Sigmoid colon (tissue), 6 donors: ENCODE measurements at regions not wholly inside any gene's neighbourhood (a gene's known extent, or its start where the extent isn't known, plus 50 kb on each side); places are given as distances from the start of the nearest gene placed in this dataset.

ENCODE experiments used
- DNase-seq: peaks from one replicate; pipeline ENCODE4 v3.0.0-alpha.2; 2019
- H3K27ac ChIP-seq, 4 donors: fragments of 200-600 bp; sonication (generic); one replicate each; pipeline ENCODE4 v1.5.1; 2016 to 2019; ENCODE audit warnings: mild to moderate bottlenecking in 1 of 4
- H3K27me3 ChIP-seq, 3 donors: fragments of 200-600 bp; sonication (generic); one replicate each; pipeline ENCODE4 v1.5.1; 2019; ENCODE audit warnings: mild to moderate bottlenecking in 1 of 3
- H3K36me3 ChIP-seq, 4 donors: fragments of 200-600 bp; sonication (generic); one replicate each; pipeline ENCODE4 v1.5.1; 2016 to 2019
- H3K4me1 ChIP-seq, 4 donors: fragments of 200-600 bp; sonication (generic); one replicate each; pipeline ENCODE4 v1.5.1; 2017 to 2019
- H3K4me3 ChIP-seq, 4 donors: fragments of 200-600 bp; sonication (generic); one replicate each; pipeline ENCODE4 v1.5.1; 2017 to 2019; ENCODE audit warnings: mild to moderate bottlenecking in 2 of 4, moderate library complexity in 1 of 4
- H3K9me3 ChIP-seq, 4 donors: fragments of 200-600 bp in 3 of 4; sonication (generic) in 3 of 4; one replicate each; pipeline versions ENCODE4 v1.5.1 to v1.6.1; 2013 to 2019
- EP300 ChIP-seq, 4 donors: sonication (generic); formaldehyde crosslinking; IDR thresholded peaks; one replicate each; pipeline ENCODE4 v1.6.1; 2017; ENCODE audit warnings: antibody characterized with exemption in 4 of 4
- POLR2A ChIP-seq, 2 donors: fragments of 450-650 bp; IDR thresholded peaks; one replicate each; pipeline ENCODE4 v1.6.1; 2016; ENCODE audit warnings: antibody characterized with exemption in 2 of 2, mild to moderate bottlenecking in 2 of 2, moderate library complexity in 2 of 2
- POLR2AphosphoS5 ChIP-seq, 4 donors: sonication (generic); formaldehyde crosslinking; IDR thresholded peaks; one replicate each; pipeline ENCODE4 v1.6.1; 2017; ENCODE audit warnings: antibody characterized with exemption in 4 of 4
- WGBS, 2 donors: extraction: QIAGEN DNeasy Blood & Tissue Kit; methylation state at CpG; one replicate each; pipeline ENCODE4 v1.1.7; 2013; 5-methylcytosine and 5-hydroxymethylcytosine counted together
- intact Hi-C: fragments of 100-400 bp; cut with DNase I; formaldehyde crosslinking; loops from one replicate; pipeline ENCODE4 v1.15.1; 2023
- TF ChIP-seq, protein P1 (sequence below), 4 experiments: fragments of 450-650 bp in 3 of 4; fragments of 200-600 bp in 1 of 4; IDR thresholded peaks; one replicate each; pipeline ENCODE4 v1.5.1; 2016 to 2019; ENCODE audit warnings: antibody characterized with exemption in 4 of 4, mild to moderate bottlenecking in 3 of 4, moderate library complexity in 2 of 4
- donor health status: healthy with polysubstance abuse.
- donor health status: healthy.

DNA sequence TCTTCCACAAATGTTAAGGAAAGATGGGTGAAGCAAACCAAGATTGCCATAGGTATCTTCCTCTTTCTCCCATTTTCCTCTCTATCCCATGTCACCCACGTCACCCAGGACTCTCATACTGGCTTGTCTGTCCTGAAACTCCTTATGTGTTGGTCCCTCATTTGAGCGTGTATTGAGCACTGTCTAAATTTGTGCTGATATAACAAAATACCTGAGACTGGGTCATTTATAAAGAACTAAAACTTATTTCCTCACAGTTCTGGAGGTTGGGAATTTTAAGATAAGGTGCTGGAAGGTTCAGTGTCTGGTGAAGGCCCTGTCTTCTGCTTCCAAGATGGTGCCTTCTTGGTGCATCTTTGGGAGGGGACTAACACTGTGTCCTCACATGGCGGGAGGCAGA, 186.9 kb upstream of the SLC24A5 start:
- Histone ChIP-seq H3K9me3 (no peaks in the 10 kb centered on the region), H3K4me1 (no peaks in the 10 kb centered on the region), H3K27ac (no peak overlapping the region), H3K27me3 (no peaks in the 10 kb centered on the region), H3K4me3 (no peak overlapping the region), H3K36me3 (no peaks in the 10 kb centered on the region)
- intact Hi-C loops: no loop called here
- WGBS, 2 donors: 91 to 94% methylated on average over 3 of the region's 3 CpGs
- TF ChIP-seq POLR2AphosphoS5 (IDR thresholded peaks at IDR 0.05) (no peak), EP300 (IDR thresholded peaks at IDR 0.05) (no peak), POLR2A (IDR thresholded peaks at IDR 0.05) (no peak)
- TF ChIP-seq, protein P1, sequence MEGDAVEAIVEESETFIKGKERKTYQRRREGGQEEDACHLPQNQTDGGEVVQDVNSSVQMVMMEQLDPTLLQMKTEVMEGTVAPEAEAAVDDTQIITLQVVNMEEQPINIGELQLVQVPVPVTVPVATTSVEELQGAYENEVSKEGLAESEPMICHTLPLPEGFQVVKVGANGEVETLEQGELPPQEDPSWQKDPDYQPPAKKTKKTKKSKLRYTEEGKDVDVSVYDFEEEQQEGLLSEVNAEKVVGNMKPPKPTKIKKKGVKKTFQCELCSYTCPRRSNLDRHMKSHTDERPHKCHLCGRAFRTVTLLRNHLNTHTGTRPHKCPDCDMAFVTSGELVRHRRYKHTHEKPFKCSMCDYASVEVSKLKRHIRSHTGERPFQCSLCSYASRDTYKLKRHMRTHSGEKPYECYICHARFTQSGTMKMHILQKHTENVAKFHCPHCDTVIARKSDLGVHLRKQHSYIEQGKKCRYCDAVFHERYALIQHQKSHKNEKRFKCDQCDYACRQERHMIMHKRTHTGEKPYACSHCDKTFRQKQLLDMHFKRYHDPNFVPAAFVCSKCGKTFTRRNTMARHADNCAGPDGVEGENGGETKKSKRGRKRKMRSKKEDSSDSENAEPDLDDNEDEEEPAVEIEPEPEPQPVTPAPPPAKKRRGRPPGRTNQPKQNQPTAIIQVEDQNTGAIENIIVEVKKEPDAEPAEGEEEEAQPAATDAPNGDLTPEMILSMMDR (IDR thresholded peaks at IDR 0.05): no peak
- DNase-seq: no peak

DNA sequence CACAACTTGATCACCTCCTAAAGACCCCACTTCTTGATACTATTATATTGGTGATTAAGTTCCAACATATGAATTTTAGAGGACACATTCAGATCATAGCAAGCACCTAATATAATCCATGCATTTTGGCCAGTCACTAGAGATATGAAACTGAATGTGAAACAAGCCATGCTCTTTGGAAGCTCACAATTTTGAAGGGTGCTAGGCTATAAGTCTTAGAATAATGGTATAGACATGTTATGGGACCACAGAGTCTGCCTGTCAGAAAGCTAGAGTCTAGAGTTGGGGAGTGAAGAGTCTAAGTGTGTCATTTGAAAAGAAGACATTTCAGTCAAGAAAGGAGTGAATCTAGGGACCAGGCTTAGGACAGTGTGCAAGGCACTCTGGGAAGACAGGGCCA, 186.4 kb upstream of the SLC24A5 start:
- no peaks in the 10 kb centered on the region for H3K4me1 ChIP-seq
- H3K36me3 ChIP-seq: no peaks in the 10 kb centered on the region
- H3K27ac ChIP-seq: no peak overlapping the region
- intact Hi-C loops: no loop called here
- H3K4me3 ChIP-seq: no peak overlapping the region
- H3K27me3 ChIP-seq: no peaks in the 10 kb centered on the region
- no peaks in the 10 kb centered on the region for H3K9me3 ChIP-seq
- no peak for DNase-seq
- no peak for TF ChIP-seq EP300 (IDR thresholded peaks at IDR 0.05)
- TF ChIP-seq, protein P1 (IDR thresholded peaks at IDR 0.05): no peak
- no peak for TF ChIP-seq POLR2A (IDR thresholded peaks at IDR 0.05)
- no peak for TF ChIP-seq POLR2AphosphoS5 (IDR thresholded peaks at IDR 0.05)

DNA sequence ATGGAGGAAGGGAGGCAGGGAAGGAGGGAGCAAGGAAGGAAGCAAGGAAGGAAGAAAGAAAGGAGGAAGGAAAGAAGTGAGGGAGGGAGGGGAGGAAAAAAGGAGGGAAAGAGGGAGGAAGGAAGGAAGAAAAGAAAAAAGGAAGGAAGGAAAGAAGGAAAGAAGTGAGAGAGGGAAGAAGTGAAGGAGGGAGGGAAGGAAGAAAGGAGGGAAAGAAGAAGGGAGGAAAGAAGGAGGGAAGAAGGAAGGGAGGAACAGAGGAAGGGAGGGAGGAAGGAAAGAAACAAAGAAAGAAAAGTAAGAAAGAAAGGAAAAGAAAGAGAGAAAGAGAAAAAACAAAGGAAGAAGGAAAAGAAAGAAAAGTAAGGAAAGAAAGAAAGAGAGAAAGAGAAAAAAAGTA, 183.0 kb upstream of the SLC24A5 start:
- intact Hi-C loops: no loop called here
- no peaks in the 10 kb centered on the region for H3K9me3 ChIP-seq
- H3K4me1 ChIP-seq: no peaks in the 10 kb centered on the region
- no peaks in the 10 kb centered on the region for H3K27me3 ChIP-seq
- no peak overlapping the region for H3K27ac ChIP-seq
- no peak for TF ChIP-seq POLR2A (IDR thresholded peaks at IDR 0.05)
- H3K4me3 ChIP-seq: no peak overlapping the region
- no peak for DNase-seq
- H3K36me3 ChIP-seq: no peaks in the 10 kb centered on the region

DNA sequence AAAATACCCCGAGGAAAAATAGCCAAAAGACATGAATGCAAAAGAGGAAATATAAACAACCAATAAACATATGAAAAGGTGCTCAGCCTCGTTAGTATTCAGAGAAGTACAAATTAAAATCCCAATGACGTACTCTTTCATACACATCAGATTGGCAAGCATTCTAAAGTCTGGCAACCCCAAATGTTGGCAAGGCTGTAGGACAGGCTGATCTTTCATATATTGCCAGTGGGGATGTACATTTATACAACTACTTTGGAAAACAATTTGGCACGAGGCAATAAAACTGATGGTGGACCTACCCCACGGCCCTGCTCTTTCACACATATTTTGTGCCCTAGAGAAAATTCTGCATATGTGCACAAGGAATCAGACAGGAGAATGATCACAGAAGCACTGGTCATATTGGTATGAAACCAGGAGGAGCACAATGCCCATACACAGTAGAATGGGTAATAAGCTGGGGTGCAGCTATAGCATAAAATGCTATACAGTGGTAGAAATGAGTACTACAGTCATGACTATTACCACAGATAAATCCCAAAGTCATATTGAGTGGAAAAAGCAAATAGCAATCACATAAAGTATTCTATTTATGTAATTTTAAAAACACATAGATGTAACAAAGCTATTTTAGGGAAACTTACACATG, 176.0 kb upstream of the SLC24A5 start:
- 82 to 83% methylated on average over 5 of the region's 5 CpGs for WGBS, 2 donors

DNA sequence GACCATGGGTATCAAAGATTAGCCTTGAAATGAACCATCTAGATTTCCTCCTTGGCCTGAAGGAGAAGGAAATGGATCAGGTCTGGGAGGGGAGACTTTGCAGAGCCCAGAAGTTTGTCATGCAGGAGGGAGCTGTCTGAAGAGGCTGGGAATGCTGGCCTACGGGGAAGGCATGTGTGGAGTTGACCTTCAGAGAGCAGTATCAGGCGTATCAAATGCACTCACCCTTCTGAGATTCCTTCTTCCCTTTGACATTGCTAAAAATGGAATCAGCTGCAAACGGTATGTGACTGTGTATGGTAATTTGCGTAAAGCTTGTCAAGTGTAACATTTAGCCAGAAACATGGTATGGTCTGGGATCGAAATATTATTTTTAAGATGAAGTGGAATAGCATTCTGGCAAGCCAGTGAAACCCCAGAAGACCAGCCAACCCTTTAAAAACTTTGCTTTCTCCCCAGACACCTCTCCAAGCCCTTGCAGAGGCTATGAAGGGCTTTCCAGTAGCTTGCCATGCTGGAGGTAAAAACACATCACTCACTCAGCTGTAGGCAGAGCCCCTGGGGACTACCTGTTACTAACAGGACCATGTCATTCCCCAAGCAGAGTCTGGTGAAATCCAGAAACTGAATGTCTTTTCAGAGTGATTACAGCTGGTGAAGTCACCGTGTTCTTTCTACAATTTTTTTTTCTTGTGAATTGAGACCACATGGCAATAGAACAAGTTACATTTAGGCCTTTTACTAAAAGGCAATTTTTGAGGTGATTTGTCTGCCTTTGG, 174.7 kb upstream of the SLC24A5 start:
- H3K4me1 ChIP-seq: no peaks in the 10 kb centered on the region
- no peaks in the 10 kb centered on the region for H3K27me3 ChIP-seq
- H3K4me3 ChIP-seq: no peak overlapping the region
- TF ChIP-seq EP300 (IDR thresholded peaks at IDR 0.05) (no peak), POLR2AphosphoS5 (IDR thresholded peaks at IDR 0.05) (no peak), POLR2A (IDR thresholded peaks at IDR 0.05) (no peak)
- TF ChIP-seq, protein P1 (IDR thresholded peaks at IDR 0.05): no peak
- H3K9me3 ChIP-seq: no peaks in the 10 kb centered on the region
- H3K36me3 ChIP-seq: no peaks in the 10 kb centered on the region
- H3K27ac ChIP-seq: no peak overlapping the region
- intact Hi-C loops: no loop called here
- DNase-seq: no peak
- WGBS, 2 donors: 80 to 83% methylated on average over 6 of the region's 6 CpGs

More for the DNA sequence above, 176.0 kb upstream of the SLC24A5 start:
- H3K9me3 ChIP-seq: no peaks in the 10 kb centered on the region
- no peak for TF ChIP-seq EP300 (IDR thresholded peaks at IDR 0.05)
- TF ChIP-seq, protein P1 (IDR thresholded peaks at IDR 0.05): no peak
- TF ChIP-seq POLR2A (IDR thresholded peaks at IDR 0.05): no peak
- no peak for TF ChIP-seq POLR2AphosphoS5 (IDR thresholded peaks at IDR 0.05)
- H3K27ac ChIP-seq: no peak overlapping the region
- intact Hi-C loops: no loop called here
- no peak for DNase-seq
- no peaks in the 10 kb centered on the region for H3K27me3 ChIP-seq
- H3K4me3 ChIP-seq: no peak overlapping the region
- H3K4me1 ChIP-seq: no peaks in the 10 kb centered on the region
- H3K36me3 ChIP-seq: no peaks in the 10 kb centered on the region
